ENCODE measurements at regions not wholly inside any gene's neighbourhood (a gene's known extent, or its start where the extent isn't known, plus 50 kb on each side); places are given as distances from the start of the nearest gene placed in this dataset.

- ATAC-seq (ENCODE audit: low read depth in 2 of 2) (no peak), DNase-seq (no peak)
- peaks cover 0 to 14% (median 7%) of the 10 kb centered on the region in 7 donors for H3K9me3 Mint-ChIP-seq
- peaks cover 3 to 35% (median 26%) of the 10 kb centered on the region in 3 donors for H3K27me3 Mint-ChIP-seq
- H3K4me1 Mint-ChIP-seq: no peaks in the 10 kb centered on the region
- H3K4me3 Mint-ChIP-seq: no peak overlapping the region
- peak overlapping the region in 1 of 6 donors; percentile 36 for H3K27ac Mint-ChIP-seq
- no peaks in the 10 kb centered on the region for H3K36me3 Mint-ChIP-seq
Observed at GRCh38 chr16:51025588-51026290, 125.3 kb downstream of the SALL1 start.

GRCh38 chr16:51024703-51025102 lies 126.4 kb downstream of the SALL1 start:
- H3K4me3 Mint-ChIP-seq: no peak overlapping the region
- H3K27me3 Mint-ChIP-seq: peaks cover 3 to 39% (median 32%) of the 10 kb centered on the region in 3 donors
- no peaks in the 10 kb centered on the region for H3K4me1 Mint-ChIP-seq
- peaks cover 0 to 11% (median 5%) of the 10 kb centered on the region in 7 donors for H3K9me3 Mint-ChIP-seq
- DNase-seq (no peak), ATAC-seq (ENCODE audit: low read depth in 2 of 2) (no peak)
- no peaks in the 10 kb centered on the region for H3K36me3 Mint-ChIP-seq
- H3K27ac Mint-ChIP-seq: no peak overlapping the region

- H3K4me3 Mint-ChIP-seq: no peak overlapping the region
- H3K27me3 Mint-ChIP-seq: peaks cover 3 to 42% (median 34%) of the 10 kb centered on the region in 3 donors
- peak overlapping the region in 1 of 6 donors; percentile 4 for H3K27ac Mint-ChIP-seq
- H3K9me3 Mint-ChIP-seq: peaks cover 0 to 13% (median 5%) of the 10 kb centered on the region in 7 donors
- DNase-seq (no peak), ATAC-seq (ENCODE audit: low read depth in 2 of 2) (no peak)
- no peaks in the 10 kb centered on the region for H3K36me3 Mint-ChIP-seq
- H3K4me1 Mint-ChIP-seq: no peaks in the 10 kb centered on the region
Observed at GRCh38 chr16:51022955-51023354, 128.1 kb downstream of the SALL1 start.

- no peaks in the 10 kb centered on the region for H3K36me3 Mint-ChIP-seq
- no peaks in the 10 kb centered on the region for H3K4me1 Mint-ChIP-seq
- peaks cover 0 to 9% (median 0%) of the 10 kb centered on the region in 7 donors for H3K9me3 Mint-ChIP-seq
- DNase-seq (no peak), ATAC-seq (ENCODE audit: low read depth in 2 of 2) (no peak)
- H3K4me3 Mint-ChIP-seq: peak overlapping the region in 1 of 8 donors; percentile 55
- no peak overlapping the region for H3K27ac Mint-ChIP-seq
- peaks cover 3 to 33% (median 20%) of the 10 kb centered on the region in 3 donors for H3K27me3 Mint-ChIP-seq
Observed at GRCh38 chr16:51019617-51020016, 131.5 kb downstream of the SALL1 start.

GRCh38 chr16:51017969-51018368 lies 133.1 kb downstream of the SALL1 start:
- Mint-ChIP-seq H3K4me3 (no peak overlapping the region), H3K4me1 (no peaks in the 10 kb centered on the region), H3K9me3 (peaks cover 0 to 4% (median 0%) of the 10 kb centered on the region in 7 donors), H3K27ac (no peak overlapping the region), H3K36me3 (no peaks in the 10 kb centered on the region), H3K27me3 (peaks cover 3 to 22% (median 12%) of the 10 kb centered on the region in 3 donors)
- DNase-seq: no peak
- no peak for ATAC-seq (ENCODE audit: low read depth in 2 of 2)

GRCh38 chr16:51012396-51012795 lies 138.7 kb downstream of the SALL1 start:
- Mint-ChIP-seq H3K27ac (no peak overlapping the region), H3K9me3 (peaks cover under 1 to 31% (median 8%) of the 10 kb centered on the region in 7 donors), H3K36me3 (no peaks in the 10 kb centered on the region), H3K4me1 (no peaks in the 10 kb centered on the region), H3K27me3 (peaks cover 0 to 17% (median 4%) of the 10 kb centered on the region in 3 donors), H3K4me3 (no peak overlapping the region)
- DNase-seq: no peak
- ATAC-seq (ENCODE audit: low read depth in 2 of 2): no peak

GRCh38 chr16:51010817-51011216 lies 140.3 kb downstream of the SALL1 start:
- no peak overlapping the region for H3K27ac Mint-ChIP-seq
- peaks cover 0 to 18% (median 4%) of the 10 kb centered on the region in 3 donors for H3K27me3 Mint-ChIP-seq
- ATAC-seq (ENCODE audit: low read depth in 2 of 2) (no peak), DNase-seq (no peak)
- H3K4me1 Mint-ChIP-seq: no peaks in the 10 kb centered on the region
- no peaks in the 10 kb centered on the region for H3K36me3 Mint-ChIP-seq
- H3K9me3 Mint-ChIP-seq: peaks cover 6 to 40% (median 14%) of the 10 kb centered on the region in 7 donors
- no peak overlapping the region for H3K4me3 Mint-ChIP-seq

GRCh38 chr16:51009813-51010212 lies 141.3 kb downstream of the SALL1 start:
- Mint-ChIP-seq H3K36me3 (no peaks in the 10 kb centered on the region), H3K27me3 (peaks cover 0 to 14% (median 4%) of the 10 kb centered on the region in 3 donors), H3K4me3 (no peak overlapping the region), H3K4me1 (no peaks in the 10 kb centered on the region), H3K9me3 (peaks cover 6 to 40% (median 14%) of the 10 kb centered on the region in 7 donors), H3K27ac (no peak overlapping the region)
- DNase-seq (no peak), ATAC-seq (ENCODE audit: low read depth in 2 of 2) (no peak)

- H3K4me3 Mint-ChIP-seq: no peak overlapping the region
- ATAC-seq (ENCODE audit: low read depth in 2 of 2): no peak
- H3K27me3 Mint-ChIP-seq: peaks cover 0 to 14% (median 4%) of the 10 kb centered on the region in 3 donors
- no peaks in the 10 kb centered on the region for H3K4me1 Mint-ChIP-seq
- peaks cover 6 to 40% (median 14%) of the 10 kb centered on the region in 7 donors for H3K9me3 Mint-ChIP-seq
- no peaks in the 10 kb centered on the region for H3K36me3 Mint-ChIP-seq
- no peak overlapping the region for H3K27ac Mint-ChIP-seq
- DNase-seq: no peak
Observed at GRCh38 chr16:51009359-51009758, 141.7 kb downstream of the SALL1 start.

GRCh38 chr16:51008607-51009006 lies 142.5 kb downstream of the SALL1 start:
- DNase-seq (no peak), ATAC-seq (ENCODE audit: low read depth in 2 of 2) (no peak)
- H3K4me1 Mint-ChIP-seq: no peaks in the 10 kb centered on the region
- H3K4me3 Mint-ChIP-seq: no peak overlapping the region
- no peaks in the 10 kb centered on the region for H3K36me3 Mint-ChIP-seq
- no peak overlapping the region for H3K27ac Mint-ChIP-seq
- H3K27me3 Mint-ChIP-seq: peaks cover 0 to 14% (median 4%) of the 10 kb centered on the region in 3 donors
- H3K9me3 Mint-ChIP-seq: peaks cover 6 to 40% (median 14%) of the 10 kb centered on the region in 7 donors

GRCh38 chr16:51008037-51008436 lies 143.0 kb downstream of the SALL1 start:
- no peak overlapping the region for H3K27ac Mint-ChIP-seq
- H3K27me3 Mint-ChIP-seq: peaks cover 0 to 14% (median 4%) of the 10 kb centered on the region in 3 donors
- DNase-seq (no peak), ATAC-seq (ENCODE audit: low read depth in 2 of 2) (no peak)
- peaks cover 6 to 40% (median 14%) of the 10 kb centered on the region in 7 donors for H3K9me3 Mint-ChIP-seq
- H3K36me3 Mint-ChIP-seq: no peaks in the 10 kb centered on the region
- H3K4me1 Mint-ChIP-seq: no peaks in the 10 kb centered on the region
- H3K4me3 Mint-ChIP-seq: no peak overlapping the region

- H3K4me3 Mint-ChIP-seq: no peak overlapping the region
- no peak overlapping the region for H3K27ac Mint-ChIP-seq
- no peaks in the 10 kb centered on the region for H3K4me1 Mint-ChIP-seq
- H3K36me3 Mint-ChIP-seq: no peaks in the 10 kb centered on the region
- ATAC-seq (ENCODE audit: low read depth in 2 of 2) (no peak), DNase-seq (no peak)
- H3K27me3 Mint-ChIP-seq: peaks cover 0 to 9% (median 0%) of the 10 kb centered on the region in 3 donors
- H3K9me3 Mint-ChIP-seq: peaks cover 4 to 21% (median 11%) of the 10 kb centered on the region in 7 donors
Observed at GRCh38 chr16:51003850-51004566, 147.1 kb downstream of the SALL1 start.

GRCh38 chr16:51002881-51003490 lies 148.1 kb downstream of the SALL1 start:
- Mint-ChIP-seq H3K27me3 (peaks cover 0 to 9% (median 0%) of the 10 kb centered on the region in 3 donors), H3K27ac (peak overlapping the region in 1 of 6 donors; percentile 27), H3K9me3 (peaks cover 4 to 18% (median 11%) of the 10 kb centered on the region in 7 donors), H3K36me3 (no peaks in the 10 kb centered on the region), H3K4me1 (no peaks in the 10 kb centered on the region), H3K4me3 (no peak overlapping the region)
- DNase-seq: no peak
- no peak for ATAC-seq (ENCODE audit: low read depth in 2 of 2)
